Esophagus squamous epithelium (tissue), 4 donors: ENCODE measurements at regions not wholly inside any gene's neighbourhood (a gene's known extent, or its start where the extent isn't known, plus 50 kb on each side); places are given as distances from the start of the nearest gene placed in this dataset.

Source experiments
- CTCF ChIP-seq, 6 experiments: fragments of 450-650 bp in 4 of 6; fragments of 200-600 bp in 2 of 6; sonication (generic) in 2 of 6; IDR thresholded peaks; one replicate each; pipeline ENCODE4 v1.5.1; 2016 to 2019; ENCODE audit warnings: antibody characterized with exemption in 6 of 6, mild to moderate bottlenecking in 4 of 6, moderate library complexity in 4 of 6
- POLR2A ChIP-seq, 4 donors: fragments of 450-650 bp; IDR thresholded peaks; one replicate each; pipeline ENCODE4 v1.6.1; 2017; ENCODE audit warnings: antibody characterized with exemption in 4 of 4, mild to moderate bottlenecking in 4 of 4, moderate library complexity in 3 of 4

GRCh38 chr1:185419718-185420117 is 102.7 kb upstream of the IVNS1ABP start:
- TF ChIP-seq POLR2A (IDR thresholded peaks at IDR 0.05) (no peak), CTCF (IDR thresholded peaks at IDR 0.05) (no peak)
